GM23248 (cell line): ENCODE measurements at regions not wholly inside any gene's neighbourhood (a gene's known extent, or its start where the extent isn't known, plus 50 kb on each side); places are given as distances from the start of the nearest gene placed in this dataset.

Source experiments
- EZH2 ChIP-seq: fragments of 200-600 bp; sonication (generic); IDR thresholded peaks from 2 replicates; pipeline ENCODE4 v1.6.1; 2018; ENCODE audit warnings: antibody characterized with exemption, mild to moderate bottlenecking; ENCODE audit not compliant: insufficient read depth, poor library complexity, severe bottlenecking
- EZH2phosphoT487 ChIP-seq: fragments of 200-600 bp; sonication (generic); IDR thresholded peaks from 2 replicates; pipeline ENCODE4 v1.6.1; 2018; ENCODE audit warnings: antibody characterized with exemption, moderate library complexity, mild to moderate bottlenecking, low read depth; ENCODE audit not compliant: insufficient read depth

DNA sequence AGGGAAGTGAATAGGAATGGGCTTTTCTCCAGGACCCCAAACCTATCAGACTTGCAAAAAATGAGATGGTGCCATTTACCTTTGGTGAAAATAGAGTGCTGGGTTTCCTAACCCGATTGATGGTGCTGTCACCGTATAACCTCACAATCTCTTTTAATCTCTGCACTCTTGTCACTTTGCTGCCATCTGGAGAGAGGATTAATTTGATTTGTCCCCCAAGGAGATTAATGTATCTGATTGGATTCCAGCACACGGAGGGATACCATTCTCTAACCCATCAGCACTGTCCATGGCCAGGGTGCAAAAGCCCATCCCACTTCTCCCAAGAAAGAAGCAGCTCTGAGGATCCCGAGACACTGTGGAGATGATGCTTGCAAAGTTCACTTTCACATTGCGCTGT lies 86.3 kb upstream of the NFE2L3 start:
- TF ChIP-seq EZH2 (no peak), EZH2phosphoT487 (no peak)
